GM18873 (cell line): ENCODE measurements at regions not wholly inside any gene's neighbourhood (a gene's known extent, or its start where the extent isn't known, plus 50 kb on each side); places are given as distances from the start of the nearest gene placed in this dataset.
"Not testable (repeated sequence)": the region's sequence is repeated elsewhere in the genome, so short reads cannot be mapped to it uniquely, and the experiment has no call there.

ENCODE experiments used
- ATAC-seq: cut with Tn5 transposase; IDR thresholded peaks from one replicate; pipeline ENCODE4 v1.9.1; 2021; ENCODE audit warnings: mild to moderate bottlenecking, moderate library complexity, moderate number of reproducible peaks; ENCODE audit not compliant: unreplicated experiment, low FRiP score

GRCh38 chr9:119951591-119951990 lies 582.4 kb upstream of the BRINP1 start:
- no peak for ATAC-seq

GRCh38 chr9:119951090-119951489 lies 581.9 kb upstream of the BRINP1 start:
- ATAC-seq: no peak

- ATAC-seq: no peak
Observed at GRCh38 chr9:119945686-119946085, 576.5 kb upstream of the BRINP1 start.

- no peak for ATAC-seq
Observed at GRCh38 chr9:119941091-119941490, 571.9 kb upstream of the BRINP1 start.

GRCh38 chr9:119938871-119939270 lies 569.6 kb upstream of the BRINP1 start:
- no peak for ATAC-seq

GRCh38 chr9:119934497-119934896 lies 565.3 kb upstream of the BRINP1 start:
- ATAC-seq: no peak

GRCh38 chr9:119933191-119933590 lies 564.0 kb upstream of the BRINP1 start:
- no peak for ATAC-seq

- ATAC-seq: no peak
Observed at GRCh38 chr9:119924736-119925135, 555.5 kb upstream of the BRINP1 start.

- ATAC-seq: no peak
Observed at GRCh38 chr9:119917175-119917574, 547.9 kb upstream of the BRINP1 start.

GRCh38 chr9:119907056-119907455 lies 537.8 kb upstream of the BRINP1 start:
- ATAC-seq: no peak

GRCh38 chr9:119905724-119906123 lies 536.5 kb upstream of the BRINP1 start:
- ATAC-seq: no peak

- ATAC-seq: no peak
Observed at GRCh38 chr9:119903851-119904250, 534.6 kb upstream of the BRINP1 start.

- no peak for ATAC-seq
Observed at GRCh38 chr9:119902611-119903010, 533.4 kb upstream of the BRINP1 start.

GRCh38 chr9:119898316-119898715 lies 529.1 kb upstream of the BRINP1 start:
- ATAC-seq: no peak

GRCh38 chr9:119884438-119884837 lies 515.2 kb upstream of the BRINP1 start:
- ATAC-seq: no peak

GRCh38 chr9:119881898-119882297 lies 512.7 kb upstream of the BRINP1 start:
- ATAC-seq: no peak

GRCh38 chr9:119880361-119880760 lies 511.1 kb upstream of the BRINP1 start:
- no peak for ATAC-seq

- no peak for ATAC-seq
Observed at GRCh38 chr9:119877306-119877705, 508.1 kb upstream of the BRINP1 start.

GRCh38 chr9:119873877-119874276 lies 504.6 kb upstream of the BRINP1 start:
- no peak for ATAC-seq

- ATAC-seq: not testable (repeated sequence)
Observed at GRCh38 chr9:119870251-119870650, 501.0 kb upstream of the BRINP1 start.

- ATAC-seq: no peak
Observed at GRCh38 chr9:119868694-119869093, 499.5 kb upstream of the BRINP1 start.

- no peak for ATAC-seq
Observed at GRCh38 chr9:119861842-119862241, 492.6 kb upstream of the BRINP1 start.

- ATAC-seq: no peak
Observed at GRCh38 chr9:119859128-119859527, 489.9 kb upstream of the BRINP1 start.
